Keratinocyte (primary cell): ENCODE measurements at regions not wholly inside any gene's neighbourhood (a gene's known extent, or its start where the extent isn't known, plus 50 kb on each side); places are given as distances from the start of the nearest gene placed in this dataset.

ENCODE experiments used
- DNase-seq: peaks from one replicate; pipeline ENCODE4 v3.0.0-alpha.2; 2011; ENCODE audit warnings: low read depth, missing footprints, low spot score
- FAIRE-seq: peaks from 2 replicates; lab custom pipeline; 2011; peaks lifted over from hg19 to GRCh38; lab: Jason Lieb, UNC
- H2AFZ ChIP-seq: 2 replicates; pipeline ENCODE4 v1.6.0; 2012; ENCODE audit warnings: low read length, control low read depth, inconsistent platforms; ENCODE audit not compliant: control insufficient read depth
- H3K27ac ChIP-seq: 2 replicates; pipeline ENCODE4 v1.5.1; 2011; ENCODE audit warnings: low read length; ENCODE audit not compliant: control insufficient read depth, insufficient read depth
- H3K27me3 ChIP-seq: 3 replicates; pipeline ENCODE4 v1.6.0; 2011; ENCODE audit warnings: low read length; ENCODE audit not compliant: control insufficient read depth, insufficient read depth; ENCODE audit errors: extremely low read depth
- H3K36me3 ChIP-seq, 2 experiments: 2 replicates in 1 of 2; 3 replicates in 1 of 2; pipeline ENCODE4 v1.5.1; 2011; ENCODE audit warnings: low read length in 2 of 2, mild to moderate bottlenecking in 1 of 2; ENCODE audit not compliant: control insufficient read depth in 2 of 2, insufficient read depth in 2 of 2; ENCODE audit errors: extremely low read depth in 1 of 2
- H3K4me1 ChIP-seq: 3 replicates; pipeline ENCODE4 v1.5.1; 2011; ENCODE audit warnings: low read length; ENCODE audit not compliant: control insufficient read depth, insufficient read depth; ENCODE audit errors: extremely low read depth
- H3K4me2 ChIP-seq: 3 replicates; pipeline ENCODE4 v1.6.0; 2011; ENCODE audit warnings: low read depth, low read length; ENCODE audit not compliant: control insufficient read depth, insufficient read depth; ENCODE audit errors: extremely low read depth
- H3K4me3 ChIP-seq, 3 experiments: fragments of 200-600 bp in 1 of 3; sonication (generic) in 1 of 3; 2 replicates in 2 of 3; 3 replicates in 1 of 3; pipeline ENCODE4 v1.5.1; 2011 to 2016; ENCODE audit warnings: low read length in 3 of 3, mild to moderate bottlenecking in 3 of 3, control low read depth in 2 of 3, inconsistent platforms in 1 of 3, low read depth in 1 of 3, mixed read lengths in 1 of 3, mixed run types in 1 of 3, moderate library complexity in 1 of 3; ENCODE audit not compliant: control insufficient read depth in 2 of 3, insufficient read depth in 2 of 3; ENCODE audit errors: extremely low read depth in 1 of 3
- H3K79me2 ChIP-seq: 2 replicates; pipeline ENCODE4 v1.6.0; 2012; ENCODE audit warnings: low read length; ENCODE audit not compliant: control insufficient read depth, insufficient read depth
- H3K9ac ChIP-seq: 3 replicates; pipeline ENCODE4 v1.6.0; 2011; ENCODE audit warnings: low read length; ENCODE audit not compliant: control insufficient read depth, insufficient read depth; ENCODE audit errors: extremely low read depth
- H3K9me1 ChIP-seq: 3 replicates; pipeline ENCODE4 v1.6.0; 2011; ENCODE audit warnings: low read length; ENCODE audit not compliant: control insufficient read depth, insufficient read depth; ENCODE audit errors: extremely low read depth
- H3K9me3 ChIP-seq: 2 replicates; pipeline ENCODE4 v1.5.1; 2012; ENCODE audit warnings: low read depth, low read length; ENCODE audit not compliant: control insufficient read depth
- H4K20me1 ChIP-seq: 3 replicates; pipeline ENCODE4 v1.6.0; 2011; ENCODE audit warnings: low read length; ENCODE audit not compliant: control insufficient read depth, insufficient read depth; ENCODE audit errors: extremely low read depth
- EZH2 ChIP-seq: IDR thresholded peaks from one replicate; pipeline ENCODE4 v1.6.1; 2012; ENCODE audit warnings: inconsistent platforms, mild to moderate bottlenecking, low read length, moderate library complexity
- dilution Hi-C: fragments of 300-500 bp; cut with MboI; formaldehyde crosslinking; loops from one replicate; pipeline ENCODE4 v1.7.0; 2020; ENCODE audit warnings: low sequenced_read_pairs; ENCODE audit not compliant: extremely low pct_ligation_motif_present
- TF ChIP-seq, protein P1 (sequence below), 3 experiments: IDR thresholded peaks in 1 of 3; conservative IDR thresholded peaks in 1 of 3; optimal IDR thresholded peaks in 1 of 3; 2 replicates in 2 of 3; 3 replicates in 1 of 3; pipeline versions ENCODE3 to v1.5.1; 2011; ENCODE audit warnings: low read length in 3 of 3, mild to moderate bottlenecking in 3 of 3, moderate library complexity in 2 of 3, control low read depth in 1 of 3, inconsistent platforms in 1 of 3; ENCODE audit not compliant: insufficient read depth in 2 of 3; ENCODE audit errors: extremely low read depth in 1 of 3

DNA sequence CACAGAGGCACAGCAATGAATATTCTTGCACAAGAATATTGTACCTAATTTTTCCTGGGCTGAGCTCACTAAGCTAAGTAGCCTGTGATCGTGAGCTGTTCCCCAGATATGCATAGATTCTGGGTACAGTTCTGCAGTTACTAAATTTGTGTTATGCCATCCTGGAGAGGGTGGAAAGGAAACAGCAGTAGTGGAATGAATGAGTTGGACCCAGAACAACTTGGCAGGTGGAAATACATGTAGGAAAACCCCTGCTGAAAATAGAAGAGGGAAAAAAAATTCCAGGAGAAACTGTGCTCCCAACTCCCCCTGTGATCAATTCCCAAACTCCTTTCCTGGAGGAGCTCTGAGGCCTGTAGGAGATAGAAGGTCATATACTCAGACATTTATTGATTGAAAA, 181.5 kb upstream of the MGAT5 start:
- Histone ChIP-seq H3K4me3 (no peak overlapping the region), H2AFZ (no peak overlapping the region), H3K27ac (no peak overlapping the region), H3K9ac (no peak overlapping the region), H3K27me3 (no peaks in the 10 kb centered on the region), H3K4me1 (no peaks in the 10 kb centered on the region), H3K9me3 (no peaks in the 10 kb centered on the region), H3K4me2 (no peak overlapping the region), H3K79me2 (no peaks in the 10 kb centered on the region), H3K9me1 (no peaks in the 10 kb centered on the region), H3K36me3 (no peaks in the 10 kb centered on the region), H4K20me1 (no peaks in the 10 kb centered on the region)
- DNase-seq = no peak
- FAIRE-seq = no peak
- TF ChIP-seq EZH2 = no peak
- TF ChIP-seq, protein P1, sequence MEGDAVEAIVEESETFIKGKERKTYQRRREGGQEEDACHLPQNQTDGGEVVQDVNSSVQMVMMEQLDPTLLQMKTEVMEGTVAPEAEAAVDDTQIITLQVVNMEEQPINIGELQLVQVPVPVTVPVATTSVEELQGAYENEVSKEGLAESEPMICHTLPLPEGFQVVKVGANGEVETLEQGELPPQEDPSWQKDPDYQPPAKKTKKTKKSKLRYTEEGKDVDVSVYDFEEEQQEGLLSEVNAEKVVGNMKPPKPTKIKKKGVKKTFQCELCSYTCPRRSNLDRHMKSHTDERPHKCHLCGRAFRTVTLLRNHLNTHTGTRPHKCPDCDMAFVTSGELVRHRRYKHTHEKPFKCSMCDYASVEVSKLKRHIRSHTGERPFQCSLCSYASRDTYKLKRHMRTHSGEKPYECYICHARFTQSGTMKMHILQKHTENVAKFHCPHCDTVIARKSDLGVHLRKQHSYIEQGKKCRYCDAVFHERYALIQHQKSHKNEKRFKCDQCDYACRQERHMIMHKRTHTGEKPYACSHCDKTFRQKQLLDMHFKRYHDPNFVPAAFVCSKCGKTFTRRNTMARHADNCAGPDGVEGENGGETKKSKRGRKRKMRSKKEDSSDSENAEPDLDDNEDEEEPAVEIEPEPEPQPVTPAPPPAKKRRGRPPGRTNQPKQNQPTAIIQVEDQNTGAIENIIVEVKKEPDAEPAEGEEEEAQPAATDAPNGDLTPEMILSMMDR (optimal IDR thresholded peaks at IDR 0.05 in 1 of 3, IDR thresholded peaks at IDR 0.05 in 1 of 3, conservative IDR thresholded peaks at IDR 0.05 in 1 of 3; ENCODE audit: extremely low read depth in 1 of 3, insufficient read depth in 2 of 3, low read length in 3 of 3) = no peak
- dilution Hi-C loops = no loop called here

GRCh38 chr2:134073023-134073422, 180.8 kb upstream of the MGAT5 start:
- Histone ChIP-seq H3K9me3 (no peaks in the 10 kb centered on the region), H3K9me1 (no peaks in the 10 kb centered on the region), H3K79me2 (no peaks in the 10 kb centered on the region), H3K36me3 (no peaks in the 10 kb centered on the region), H3K9ac (no peak overlapping the region), H3K4me1 (no peaks in the 10 kb centered on the region), H2AFZ (no peak overlapping the region), H3K27me3 (no peaks in the 10 kb centered on the region), H3K27ac (no peak overlapping the region), H3K4me2 (no peak overlapping the region), H3K4me3 (no peak overlapping the region), H4K20me1 (no peaks in the 10 kb centered on the region)
- dilution Hi-C loops = no loop called here
- no peak for FAIRE-seq
- TF ChIP-seq, protein P1 (optimal IDR thresholded peaks at IDR 0.05 in 1 of 3, IDR thresholded peaks at IDR 0.05 in 1 of 3, conservative IDR thresholded peaks at IDR 0.05 in 1 of 3; ENCODE audit: extremely low read depth in 1 of 3, insufficient read depth in 2 of 3, low read length in 3 of 3) = no peak
- no peak for TF ChIP-seq EZH2
- DNase-seq = no peak
